ENCODE measurements at regions not wholly inside any gene's neighbourhood (a gene's known extent, or its start where the extent isn't known, plus 50 kb on each side); places are given as distances from the start of the nearest gene placed in this dataset.

DNA sequence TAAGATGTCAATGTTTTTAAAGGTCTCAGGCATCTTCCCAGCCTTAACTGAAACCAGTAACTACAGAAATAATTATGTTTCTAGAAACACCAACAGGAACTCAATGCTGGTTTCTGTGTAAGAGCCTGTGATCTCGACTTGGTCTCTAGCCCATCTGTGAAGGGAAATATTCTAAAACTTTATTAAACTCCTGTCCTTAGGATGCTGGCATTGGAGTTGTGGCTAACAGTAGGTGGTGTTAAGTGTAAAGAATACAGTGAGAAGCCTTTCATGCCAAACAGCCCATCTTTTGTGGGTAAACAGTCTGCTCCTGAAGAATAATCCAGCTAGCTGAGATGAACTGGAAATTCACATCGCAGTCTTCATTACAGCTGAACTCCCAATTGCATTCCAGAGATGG is 133.2 kb downstream of the ADAMTS15 start:
- Mint-ChIP-seq H3K27me3 (ENCODE audit: insufficient read depth) (no peaks in the 10 kb centered on the region), H3K4me1 (ENCODE audit: low read depth) (no peaks in the 10 kb centered on the region), H3K9me3 (no peaks in the 10 kb centered on the region), H3K4me3 (no peak overlapping the region), H3K27ac (no peak overlapping the region), H3K36me3 (ENCODE audit: low read depth) (no peaks in the 10 kb centered on the region)
- no peak for DNase-seq (ENCODE audit: low spot score)
- intact Hi-C loops (cut with micrococcal nuclease): no loop called here

DNA sequence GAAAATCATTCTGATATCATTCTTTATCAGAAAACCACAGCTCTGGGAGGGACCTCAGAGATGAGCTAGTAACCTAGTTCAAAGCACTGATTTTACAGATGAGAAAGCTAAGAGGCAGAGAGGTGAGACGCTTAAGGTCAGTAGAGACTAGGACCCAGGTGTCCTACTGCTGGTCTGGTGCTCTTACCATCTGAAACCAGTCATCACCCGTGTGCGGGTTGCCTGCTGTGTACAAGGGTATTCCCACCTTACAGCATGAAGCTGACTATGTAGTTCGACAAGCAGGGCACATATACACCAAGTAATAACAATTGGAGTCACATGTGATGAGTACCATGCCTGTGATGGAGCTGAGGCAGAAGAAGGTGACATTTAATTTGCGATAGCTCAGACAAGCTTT is 133.7 kb downstream of the ADAMTS15 start:
- Mint-ChIP-seq H3K9me3 (no peaks in the 10 kb centered on the region), H3K4me1 (ENCODE audit: low read depth) (no peaks in the 10 kb centered on the region), H3K36me3 (ENCODE audit: low read depth) (no peaks in the 10 kb centered on the region), H3K4me3 (no peak overlapping the region), H3K27me3 (ENCODE audit: insufficient read depth) (no peaks in the 10 kb centered on the region), H3K27ac (no peak overlapping the region)
- no peak for DNase-seq (ENCODE audit: low spot score)
- intact Hi-C loops (cut with micrococcal nuclease): no loop called here

DNA sequence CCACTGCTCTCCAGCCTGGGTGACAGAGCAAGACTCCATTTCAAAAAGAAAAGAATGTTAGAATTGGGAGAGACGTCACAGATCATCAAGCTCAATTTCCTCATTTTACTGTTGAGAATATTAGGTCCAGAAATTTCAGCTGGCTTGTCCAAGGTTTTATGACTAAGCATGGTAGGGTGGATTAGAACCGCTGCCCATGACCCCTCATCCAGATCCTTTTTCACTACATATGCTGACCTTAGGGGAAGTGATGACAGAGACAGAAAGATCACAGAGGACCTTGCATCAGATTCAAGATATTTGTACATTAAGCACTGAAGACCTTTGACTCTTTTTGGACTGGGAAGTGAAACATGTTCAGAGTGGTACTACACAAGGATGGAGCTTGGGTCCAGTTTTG is 134.5 kb downstream of the ADAMTS15 start:
- no peaks in the 10 kb centered on the region for H3K9me3 Mint-ChIP-seq
- H3K36me3 Mint-ChIP-seq (ENCODE audit: low read depth): no peaks in the 10 kb centered on the region
- no peak for DNase-seq (ENCODE audit: low spot score)
- H3K27me3 Mint-ChIP-seq (ENCODE audit: insufficient read depth): no peaks in the 10 kb centered on the region
- no peak overlapping the region for H3K27ac Mint-ChIP-seq
- intact Hi-C loops (cut with micrococcal nuclease): no loop called here
- H3K4me1 Mint-ChIP-seq (ENCODE audit: low read depth): no peaks in the 10 kb centered on the region
- no peak overlapping the region for H3K4me3 Mint-ChIP-seq

DNA sequence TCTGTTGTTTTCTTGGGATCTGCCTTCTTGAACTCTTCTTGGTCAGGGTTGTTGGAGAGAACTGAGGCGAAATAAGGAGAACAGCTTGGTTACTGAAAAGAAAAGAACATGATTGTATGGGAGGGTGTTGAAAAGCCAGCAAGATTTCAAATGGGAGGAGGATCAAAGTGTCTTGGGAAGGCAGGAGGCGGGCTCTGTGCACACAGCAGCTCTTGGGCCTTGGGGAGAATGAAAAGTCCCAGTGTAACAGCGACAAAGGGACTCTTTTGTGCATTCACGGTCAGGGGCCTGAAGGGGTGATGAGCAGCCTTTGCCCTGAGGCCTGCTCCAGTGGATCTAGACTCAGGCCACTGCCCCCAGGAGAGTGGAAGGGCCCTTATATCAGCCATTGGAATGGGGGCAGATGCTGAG is 135.4 kb downstream of the ADAMTS15 start:
- Mint-ChIP-seq H3K36me3 (ENCODE audit: low read depth) (no peaks in the 10 kb centered on the region), H3K27me3 (ENCODE audit: insufficient read depth) (peaks cover 2% of the 10 kb centered on the region), H3K4me1 (ENCODE audit: low read depth) (no peaks in the 10 kb centered on the region), H3K4me3 (no peak overlapping the region), H3K9me3 (no peaks in the 10 kb centered on the region), H3K27ac (no peak overlapping the region)
- no peak for DNase-seq (ENCODE audit: low spot score)
- intact Hi-C loops (cut with micrococcal nuclease): no loop called here

DNA sequence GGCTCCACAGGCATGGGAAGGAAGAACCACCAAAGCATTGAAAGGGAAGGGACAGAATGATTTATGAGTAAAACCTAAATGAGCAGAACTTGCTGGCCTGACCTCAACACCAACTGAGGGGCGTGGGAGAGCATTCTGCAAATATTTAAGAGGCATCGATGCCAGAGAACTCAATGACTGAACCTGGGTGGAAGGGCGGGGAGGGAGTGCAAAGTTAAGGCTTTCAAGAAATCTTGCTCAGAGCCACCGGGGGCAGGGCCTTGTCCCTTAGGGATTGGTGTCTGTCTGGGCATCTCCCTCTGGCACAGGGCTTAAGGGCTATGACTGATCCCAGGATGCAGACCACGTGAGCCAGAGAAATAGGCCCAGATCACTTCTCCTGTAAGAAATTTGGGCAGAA is 137.1 kb downstream of the ADAMTS15 start:
- intact Hi-C loops (cut with micrococcal nuclease): no loop called here
- DNase-seq (ENCODE audit: low spot score): no peak
- Mint-ChIP-seq H3K4me3 (no peak overlapping the region), H3K36me3 (ENCODE audit: low read depth) (no peaks in the 10 kb centered on the region), H3K9me3 (no peaks in the 10 kb centered on the region), H3K4me1 (ENCODE audit: low read depth) (no peaks in the 10 kb centered on the region), H3K27ac (no peak overlapping the region), H3K27me3 (ENCODE audit: insufficient read depth) (peaks cover 4% of the 10 kb centered on the region)

DNA sequence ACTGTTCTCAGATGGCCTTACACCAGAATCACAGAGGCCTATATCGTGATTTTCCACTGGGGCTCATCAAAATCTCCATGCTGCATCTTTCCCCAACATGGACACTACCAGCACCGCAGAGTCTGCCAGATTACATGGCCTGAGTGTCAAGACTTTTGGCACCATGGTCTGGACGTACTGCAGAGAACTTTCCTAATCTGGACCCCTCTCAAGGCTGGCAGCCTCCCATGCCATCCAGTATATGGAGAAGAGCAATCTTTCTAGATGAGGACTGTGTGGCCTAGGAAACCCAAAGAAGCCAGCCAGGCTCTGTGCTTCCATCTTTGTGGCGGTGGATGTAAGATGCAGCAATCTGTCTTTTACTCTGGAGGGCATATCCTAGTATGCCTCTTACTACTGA is 139.2 kb downstream of the ADAMTS15 start:
- intact Hi-C loops (cut with micrococcal nuclease): no loop called here
- no peaks in the 10 kb centered on the region for H3K9me3 Mint-ChIP-seq
- no peak overlapping the region for H3K4me3 Mint-ChIP-seq
- peaks cover 14% of the 10 kb centered on the region for H3K27me3 Mint-ChIP-seq (ENCODE audit: insufficient read depth)
- no peaks in the 10 kb centered on the region for H3K4me1 Mint-ChIP-seq (ENCODE audit: low read depth)
- no peak overlapping the region for H3K27ac Mint-ChIP-seq
- DNase-seq (ENCODE audit: low spot score): no peak
- no peaks in the 10 kb centered on the region for H3K36me3 Mint-ChIP-seq (ENCODE audit: low read depth)

DNA sequence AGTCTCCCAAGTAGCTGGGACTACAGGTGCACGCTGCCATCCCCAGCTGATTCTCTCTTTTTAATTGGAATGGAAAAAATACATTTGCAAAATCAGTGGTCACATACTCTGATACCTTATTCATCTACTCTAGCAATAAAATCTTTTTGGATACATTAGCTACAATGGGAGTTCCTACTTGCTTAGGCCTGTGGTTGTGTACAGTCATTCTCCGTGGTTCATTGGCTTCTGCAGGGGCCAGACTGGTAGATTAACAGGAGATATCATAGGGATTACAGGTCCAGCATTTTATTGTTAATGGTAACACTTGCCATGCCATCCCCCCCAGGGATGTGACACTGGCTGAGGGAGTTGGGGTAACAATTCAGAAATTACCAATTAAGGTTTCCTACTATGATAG is 140.0 kb downstream of the ADAMTS15 start:
- intact Hi-C loops (cut with micrococcal nuclease): no loop called here
- Mint-ChIP-seq H3K4me1 (ENCODE audit: low read depth) (no peaks in the 10 kb centered on the region), H3K27ac (no peak overlapping the region), H3K4me3 (no peak overlapping the region), H3K27me3 (ENCODE audit: insufficient read depth) (peaks cover 16% of the 10 kb centered on the region), H3K9me3 (no peaks in the 10 kb centered on the region), H3K36me3 (ENCODE audit: low read depth) (no peaks in the 10 kb centered on the region)
- no peak for DNase-seq (ENCODE audit: low spot score)

DNA sequence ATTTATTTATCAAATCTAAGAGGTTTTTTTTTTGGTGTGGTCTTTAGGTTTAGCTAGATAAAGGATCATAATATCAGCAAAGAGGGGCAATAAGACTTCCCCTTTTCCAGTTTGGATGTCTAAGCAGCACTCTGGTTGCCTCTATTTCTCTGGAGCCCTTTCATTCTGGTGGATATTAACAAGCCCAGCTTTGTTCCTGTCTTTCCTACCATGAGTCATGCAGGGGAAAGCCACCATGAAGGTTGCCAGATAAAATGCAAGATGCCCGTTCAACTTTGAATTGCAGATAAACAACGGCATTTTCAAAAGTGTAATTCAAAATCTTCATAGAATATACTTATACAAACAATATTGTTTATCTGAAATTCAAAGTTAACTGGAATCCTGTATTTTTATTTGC is 143.6 kb downstream of the ADAMTS15 start:
- Mint-ChIP-seq H3K4me1 (ENCODE audit: low read depth) (no peaks in the 10 kb centered on the region), H3K27ac (no peak overlapping the region), H3K9me3 (no peaks in the 10 kb centered on the region), H3K36me3 (ENCODE audit: low read depth) (no peaks in the 10 kb centered on the region), H3K27me3 (ENCODE audit: insufficient read depth) (peaks cover 16% of the 10 kb centered on the region), H3K4me3 (no peak overlapping the region)
- DNase-seq (ENCODE audit: low spot score): no peak
- intact Hi-C loops (cut with micrococcal nuclease): no loop called here

DNA sequence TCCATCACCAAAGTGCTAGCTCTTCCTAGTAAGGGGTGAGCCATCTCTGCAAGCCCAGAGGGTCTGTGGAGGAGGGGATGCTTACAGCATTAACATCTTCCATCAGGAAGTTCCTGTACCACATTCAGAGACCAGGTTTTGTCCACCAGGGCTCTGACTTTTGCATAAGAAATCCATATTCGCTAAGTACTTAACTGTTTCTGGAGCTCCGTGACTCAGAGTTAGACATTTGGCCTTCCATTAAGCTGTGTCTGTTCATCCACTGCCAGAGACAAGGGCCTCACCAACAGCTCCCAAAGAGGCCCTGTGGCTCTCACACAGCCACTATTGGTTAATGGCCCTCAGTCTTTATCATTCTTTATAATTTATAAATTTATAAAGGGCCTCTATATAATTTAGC is 144.6 kb downstream of the ADAMTS15 start:
- Mint-ChIP-seq H3K27ac (no peak overlapping the region), H3K4me3 (no peak overlapping the region), H3K36me3 (ENCODE audit: low read depth) (no peaks in the 10 kb centered on the region), H3K4me1 (ENCODE audit: low read depth) (no peaks in the 10 kb centered on the region), H3K27me3 (ENCODE audit: insufficient read depth) (peaks cover 16% of the 10 kb centered on the region), H3K9me3 (no peaks in the 10 kb centered on the region)
- intact Hi-C loops (cut with micrococcal nuclease): no loop called here
- no peak for DNase-seq (ENCODE audit: low spot score)

DNA sequence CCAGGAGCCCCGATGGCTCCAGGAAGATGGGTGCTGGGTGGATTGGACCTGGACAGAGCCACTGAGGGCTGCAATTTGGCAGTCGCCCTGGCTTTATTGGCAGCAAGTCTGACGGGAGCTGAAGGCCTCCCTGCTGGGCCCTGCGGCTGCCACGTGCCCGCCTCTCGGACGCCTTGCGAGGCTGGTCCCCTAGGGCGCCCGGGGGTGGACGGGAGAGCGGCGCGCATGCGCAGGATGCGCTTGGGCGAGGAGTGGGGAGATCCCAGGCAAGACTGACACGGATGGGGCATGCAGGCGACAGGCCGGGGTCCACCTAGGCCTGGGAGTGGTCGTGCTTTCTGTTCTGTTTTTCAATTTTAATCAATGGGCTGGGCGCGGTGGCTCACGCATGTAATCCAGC is 150.0 kb downstream of the ADAMTS15 start:
- no peaks in the 10 kb centered on the region for H3K36me3 Mint-ChIP-seq (ENCODE audit: low read depth)
- intact Hi-C loops (cut with micrococcal nuclease): no loop called here
- H3K4me1 Mint-ChIP-seq (ENCODE audit: low read depth): no peaks in the 10 kb centered on the region
- peaks cover 3% of the 10 kb centered on the region for H3K9me3 Mint-ChIP-seq
- no peak overlapping the region for H3K4me3 Mint-ChIP-seq
- no peak for DNase-seq (ENCODE audit: low spot score)
- no peaks in the 10 kb centered on the region for H3K27me3 Mint-ChIP-seq (ENCODE audit: insufficient read depth)
- H3K27ac Mint-ChIP-seq: no peak overlapping the region

DNA sequence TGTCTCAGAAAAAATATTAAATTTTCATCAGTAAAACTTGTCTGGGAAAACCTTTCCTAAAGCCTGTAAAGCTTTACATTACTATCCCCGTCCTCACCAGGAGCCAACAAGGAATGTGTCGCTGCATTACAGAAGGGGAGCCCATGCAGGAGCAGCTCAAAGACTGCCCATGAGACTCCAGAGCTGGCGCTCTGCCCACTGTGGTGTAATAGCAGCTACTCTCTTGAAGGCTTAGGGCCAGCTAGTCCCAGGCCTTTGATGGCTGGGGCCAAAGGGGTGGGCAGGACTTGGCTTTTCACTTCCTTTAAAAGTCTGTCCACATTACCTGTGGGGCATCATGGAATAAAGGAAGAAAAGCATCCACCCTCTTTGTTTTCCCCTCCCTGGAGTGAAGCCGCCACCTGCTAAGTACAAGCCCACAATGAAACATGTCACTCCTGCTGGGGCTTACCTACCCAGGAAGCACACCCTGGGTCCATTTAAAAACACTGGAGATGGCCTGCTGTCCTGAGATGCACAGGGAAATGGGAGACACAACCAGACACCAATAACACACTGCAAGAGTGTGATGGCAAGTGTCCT is 150.7 kb downstream of the ADAMTS15 start:
- Mint-ChIP-seq H3K27me3 (ENCODE audit: insufficient read depth) (no peaks in the 10 kb centered on the region), H3K4me1 (ENCODE audit: low read depth) (no peaks in the 10 kb centered on the region), H3K36me3 (ENCODE audit: low read depth) (no peaks in the 10 kb centered on the region), H3K9me3 (peaks cover 3% of the 10 kb centered on the region), H3K4me3 (no peak overlapping the region), H3K27ac (no peak overlapping the region)
- intact Hi-C loops (cut with micrococcal nuclease): no loop called here
- DNase-seq (ENCODE audit: low spot score): no peak

DNA sequence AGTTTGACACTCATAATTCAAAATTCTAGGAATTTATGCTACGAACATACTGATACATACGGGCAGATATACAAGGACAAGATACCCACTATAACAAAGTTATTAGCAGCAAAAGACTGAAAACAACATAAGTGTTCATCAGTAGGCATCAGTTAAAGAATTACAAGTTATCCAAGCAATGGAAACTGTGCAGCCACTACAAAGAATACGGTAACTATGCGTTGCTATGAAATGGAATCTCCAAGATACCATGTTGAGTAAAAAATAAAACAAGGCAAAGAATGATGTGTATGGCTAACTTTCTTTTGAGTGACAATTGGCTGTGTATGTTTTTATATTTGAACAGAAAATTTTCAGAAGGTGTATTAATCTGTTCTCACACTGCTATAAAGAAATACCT is 151.7 kb downstream of the ADAMTS15 start:
- Mint-ChIP-seq H3K27me3 (ENCODE audit: insufficient read depth) (no peaks in the 10 kb centered on the region), H3K36me3 (ENCODE audit: low read depth) (no peaks in the 10 kb centered on the region), H3K27ac (no peak overlapping the region), H3K4me3 (no peak overlapping the region), H3K9me3 (peaks cover 3% of the 10 kb centered on the region), H3K4me1 (ENCODE audit: low read depth) (no peaks in the 10 kb centered on the region)
- intact Hi-C loops (cut with micrococcal nuclease): no loop called here
- no peak for DNase-seq (ENCODE audit: low spot score)

DNA sequence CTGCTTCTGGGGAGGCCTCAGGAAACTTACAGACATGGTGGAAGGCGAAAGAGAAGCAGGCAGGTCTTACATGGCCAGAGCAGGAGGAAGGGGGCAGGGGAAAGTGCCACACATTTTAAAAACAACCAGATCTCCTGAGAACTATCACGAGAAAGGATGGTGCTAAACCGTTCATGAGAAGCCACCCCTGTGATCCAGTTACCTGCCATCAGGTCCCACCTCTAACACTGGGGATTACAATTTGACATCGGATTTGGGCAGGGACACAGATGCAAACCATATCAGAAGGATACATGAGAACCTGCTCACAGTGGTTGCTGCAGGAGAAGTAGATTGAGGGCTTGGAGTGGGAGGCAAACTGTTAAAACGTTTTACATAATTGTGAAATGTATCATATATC is 152.2 kb downstream of the ADAMTS15 start:
- Mint-ChIP-seq H3K36me3 (ENCODE audit: low read depth) (no peaks in the 10 kb centered on the region), H3K9me3 (peaks cover 3% of the 10 kb centered on the region), H3K27me3 (ENCODE audit: insufficient read depth) (no peaks in the 10 kb centered on the region), H3K27ac (no peak overlapping the region), H3K4me3 (no peak overlapping the region), H3K4me1 (ENCODE audit: low read depth) (no peaks in the 10 kb centered on the region)
- intact Hi-C loops (cut with micrococcal nuclease): no loop called here
- no peak for DNase-seq (ENCODE audit: low spot score)

DNA sequence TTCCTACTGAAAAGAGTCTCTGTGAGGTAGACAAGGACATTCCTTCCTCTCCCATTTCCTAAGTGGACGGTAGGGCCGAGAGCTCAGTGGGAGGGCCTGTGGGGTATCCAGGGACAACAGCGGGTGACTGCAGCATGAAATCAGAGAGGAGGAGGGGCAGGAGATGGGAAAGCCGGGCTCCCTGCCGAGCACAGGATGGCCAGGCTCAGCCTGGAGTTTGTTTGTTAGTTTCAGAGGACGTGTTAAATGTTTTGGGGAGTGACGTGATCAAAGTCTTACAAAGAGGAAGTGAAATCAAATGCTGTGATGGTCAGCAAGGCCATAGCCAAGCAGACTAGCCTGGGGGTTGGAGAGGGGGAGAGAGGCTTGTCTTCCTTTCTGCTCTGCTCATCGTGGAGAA is 152.7 kb downstream of the ADAMTS15 start:
- H3K4me1 Mint-ChIP-seq (ENCODE audit: low read depth): no peaks in the 10 kb centered on the region
- intact Hi-C loops (cut with micrococcal nuclease): no loop called here
- H3K4me3 Mint-ChIP-seq: no peak overlapping the region
- no peak overlapping the region for H3K27ac Mint-ChIP-seq
- no peaks in the 10 kb centered on the region for H3K27me3 Mint-ChIP-seq (ENCODE audit: insufficient read depth)
- peaks cover 3% of the 10 kb centered on the region for H3K9me3 Mint-ChIP-seq
- H3K36me3 Mint-ChIP-seq (ENCODE audit: low read depth): no peaks in the 10 kb centered on the region
- no peak for DNase-seq (ENCODE audit: low spot score)
